Choroid plexus epithelial cell (primary cell): ENCODE measurements at regions not wholly inside any gene's neighbourhood (a gene's known extent, or its start where the extent isn't known, plus 50 kb on each side); places are given as distances from the start of the nearest gene placed in this dataset.

Experiments used
- DNase-seq: peaks from one replicate; pipeline ENCODE4 v3.0.0-alpha.2; 2010; ENCODE audit warnings: low read depth
- H3K4me3 ChIP-seq: 2 replicates; pipeline ENCODE4 v1.5.1; 2011; ENCODE audit warnings: low read depth, mild to moderate bottlenecking, control low read depth, low read length, moderate library complexity
- TF ChIP-seq, protein P1 (sequence below): conservative IDR thresholded peaks from 2 replicates; pipeline ENCODE4 v1.5.1; 2011; ENCODE audit warnings: low read depth, mild to moderate bottlenecking, control low read depth, inconsistent platforms, low read length, moderate library complexity

GRCh38 chr10:116006508-116006907, 266.5 kb downstream of the GFRA1 start:
- DNase-seq = no peak
- TF ChIP-seq, protein P1, sequence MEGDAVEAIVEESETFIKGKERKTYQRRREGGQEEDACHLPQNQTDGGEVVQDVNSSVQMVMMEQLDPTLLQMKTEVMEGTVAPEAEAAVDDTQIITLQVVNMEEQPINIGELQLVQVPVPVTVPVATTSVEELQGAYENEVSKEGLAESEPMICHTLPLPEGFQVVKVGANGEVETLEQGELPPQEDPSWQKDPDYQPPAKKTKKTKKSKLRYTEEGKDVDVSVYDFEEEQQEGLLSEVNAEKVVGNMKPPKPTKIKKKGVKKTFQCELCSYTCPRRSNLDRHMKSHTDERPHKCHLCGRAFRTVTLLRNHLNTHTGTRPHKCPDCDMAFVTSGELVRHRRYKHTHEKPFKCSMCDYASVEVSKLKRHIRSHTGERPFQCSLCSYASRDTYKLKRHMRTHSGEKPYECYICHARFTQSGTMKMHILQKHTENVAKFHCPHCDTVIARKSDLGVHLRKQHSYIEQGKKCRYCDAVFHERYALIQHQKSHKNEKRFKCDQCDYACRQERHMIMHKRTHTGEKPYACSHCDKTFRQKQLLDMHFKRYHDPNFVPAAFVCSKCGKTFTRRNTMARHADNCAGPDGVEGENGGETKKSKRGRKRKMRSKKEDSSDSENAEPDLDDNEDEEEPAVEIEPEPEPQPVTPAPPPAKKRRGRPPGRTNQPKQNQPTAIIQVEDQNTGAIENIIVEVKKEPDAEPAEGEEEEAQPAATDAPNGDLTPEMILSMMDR = no peak
- H3K4me3 ChIP-seq = no peak overlapping the region

- DNase-seq = no peak
- TF ChIP-seq, protein P1 = no peak
- H3K4me3 ChIP-seq = no peak overlapping the region
These were observed 267.7 kb downstream of the GFRA1 start for GRCh38 chr10:116005301-116005700.

GRCh38 chr10:116002735-116003134, 270.3 kb downstream of the GFRA1 start:
- TF ChIP-seq, protein P1 = no peak
- no peak for DNase-seq
- no peak overlapping the region for H3K4me3 ChIP-seq

DNA sequence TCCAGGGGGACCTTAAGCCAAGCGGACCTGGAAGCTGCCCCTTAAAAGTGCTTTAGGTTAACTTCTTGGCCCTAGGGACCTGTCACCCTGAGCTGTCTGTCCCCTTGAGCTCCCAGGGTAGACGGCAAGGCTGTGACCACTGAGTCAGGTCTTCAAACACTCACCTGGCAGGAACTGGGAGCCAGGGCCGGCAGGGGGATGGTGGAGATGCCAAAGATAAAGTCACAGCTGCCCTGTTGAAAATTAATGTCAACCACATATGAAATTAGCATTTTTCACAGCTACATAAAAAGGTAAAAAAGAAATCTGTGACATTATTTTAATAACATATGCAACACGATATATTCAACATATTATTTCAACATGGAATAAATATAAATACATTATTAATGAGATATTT, 271.0 kb downstream of the GFRA1 start:
- H3K4me3 ChIP-seq = no peak overlapping the region
- TF ChIP-seq, protein P1 = no peak
- DNase-seq = no peak

- no peak overlapping the region for H3K4me3 ChIP-seq
- DNase-seq = peak; percentile 7
- TF ChIP-seq, protein P1 = no peak
These were observed 271.6 kb downstream of the GFRA1 start for GRCh38 chr10:116001262-116001857.

DNA sequence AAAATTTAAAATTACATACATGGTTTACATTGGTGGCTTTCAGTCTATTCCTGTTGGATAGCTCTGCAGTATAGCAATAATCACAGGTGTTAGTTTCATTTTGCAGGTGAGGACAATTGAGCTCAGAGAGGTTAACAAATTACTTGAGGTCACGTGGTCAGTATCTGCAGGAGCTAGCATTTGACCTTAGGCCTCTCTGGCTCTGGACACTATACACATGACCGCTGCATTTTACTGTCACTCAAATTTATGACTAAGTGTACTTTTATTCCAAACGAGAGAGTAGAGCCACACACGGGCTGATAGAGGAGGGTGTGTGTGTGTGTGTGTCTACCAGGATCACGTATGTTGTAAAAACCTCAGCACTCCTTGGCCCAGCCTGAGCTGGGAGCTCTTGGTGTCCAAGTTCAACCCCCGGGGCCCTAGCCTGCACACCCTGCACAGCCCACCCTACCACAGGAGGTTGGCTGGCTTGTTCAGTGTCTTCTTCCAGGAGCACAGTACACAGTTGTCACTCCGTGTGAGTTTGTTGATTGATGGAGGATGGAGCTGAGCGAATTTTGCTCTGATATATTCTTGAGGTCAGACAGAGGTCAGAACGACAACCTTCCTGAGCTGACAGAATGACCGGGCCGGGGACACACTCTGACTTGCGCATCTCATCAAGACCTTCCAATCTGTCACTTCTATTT, 272.7 kb downstream of the GFRA1 start:
- TF ChIP-seq, protein P1 = no peak
- no peak overlapping the region for H3K4me3 ChIP-seq
- no peak for DNase-seq
